GM18907 (cell line): ENCODE measurements at regions not wholly inside any gene's neighbourhood (a gene's known extent, or its start where the extent isn't known, plus 50 kb on each side); places are given as distances from the start of the nearest gene placed in this dataset.
A peak's percentile ranks its signal among the peaks of the same experiment; 100 is the strongest.
"Not testable (repeated sequence)": the region's sequence is repeated elsewhere in the genome, so short reads cannot be mapped to it uniquely, and the experiment has no call there.

Experiments
- ATAC-seq: cut with Tn5 transposase; IDR thresholded peaks from one replicate; pipeline ENCODE4 v1.9.1; 2021; ENCODE audit warnings: mild to moderate bottlenecking, moderate library complexity; ENCODE audit not compliant: unreplicated experiment

GRCh38 chr1:218494449-218494852 lies 149.3 kb downstream of the TGFB2 start:
- ATAC-seq = no peak

DNA sequence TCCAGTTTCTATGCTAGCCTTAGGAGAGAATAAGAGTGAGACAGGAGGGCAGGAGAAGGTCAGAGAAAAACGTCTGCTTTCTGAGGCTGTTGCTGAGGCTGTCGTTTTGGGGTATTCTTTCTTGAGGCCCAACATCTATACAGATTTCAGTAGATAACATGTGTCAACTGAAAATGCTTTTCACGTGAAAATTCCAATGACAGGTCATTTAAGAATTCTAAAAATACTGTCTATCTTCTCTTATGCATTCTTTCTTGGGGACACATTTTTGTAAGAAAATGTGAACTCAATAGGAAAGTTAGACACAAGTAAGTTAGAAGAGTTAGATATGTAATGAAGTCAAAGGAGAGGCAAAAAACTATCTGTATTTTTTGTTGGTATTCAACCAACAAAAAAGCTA lies 150.8 kb downstream of the TGFB2 start:
- no peak for ATAC-seq

DNA sequence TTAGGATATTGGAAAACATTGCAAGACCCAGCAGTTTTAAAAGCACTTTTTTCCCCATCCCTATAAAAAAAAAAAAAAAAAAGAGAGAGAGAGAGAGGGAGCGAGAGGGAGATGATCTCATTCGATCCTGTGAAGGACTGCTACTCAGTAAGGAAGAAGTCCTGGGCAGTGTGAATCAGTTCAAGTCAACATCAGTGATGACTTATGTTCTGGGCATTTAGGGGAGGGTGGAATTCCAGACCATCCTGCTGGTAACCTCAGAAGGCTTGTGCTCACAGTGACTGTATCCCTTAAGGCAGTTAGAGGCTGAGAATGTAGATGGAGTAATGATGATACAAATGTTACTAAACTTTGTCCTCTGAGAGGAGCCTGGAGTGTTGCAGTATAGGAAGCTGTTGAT lies 151.4 kb downstream of the TGFB2 start:
- no peak for ATAC-seq

GRCh38 chr1:218498056-218498938 lies 153.2 kb downstream of the TGFB2 start:
- ATAC-seq = no peak

DNA sequence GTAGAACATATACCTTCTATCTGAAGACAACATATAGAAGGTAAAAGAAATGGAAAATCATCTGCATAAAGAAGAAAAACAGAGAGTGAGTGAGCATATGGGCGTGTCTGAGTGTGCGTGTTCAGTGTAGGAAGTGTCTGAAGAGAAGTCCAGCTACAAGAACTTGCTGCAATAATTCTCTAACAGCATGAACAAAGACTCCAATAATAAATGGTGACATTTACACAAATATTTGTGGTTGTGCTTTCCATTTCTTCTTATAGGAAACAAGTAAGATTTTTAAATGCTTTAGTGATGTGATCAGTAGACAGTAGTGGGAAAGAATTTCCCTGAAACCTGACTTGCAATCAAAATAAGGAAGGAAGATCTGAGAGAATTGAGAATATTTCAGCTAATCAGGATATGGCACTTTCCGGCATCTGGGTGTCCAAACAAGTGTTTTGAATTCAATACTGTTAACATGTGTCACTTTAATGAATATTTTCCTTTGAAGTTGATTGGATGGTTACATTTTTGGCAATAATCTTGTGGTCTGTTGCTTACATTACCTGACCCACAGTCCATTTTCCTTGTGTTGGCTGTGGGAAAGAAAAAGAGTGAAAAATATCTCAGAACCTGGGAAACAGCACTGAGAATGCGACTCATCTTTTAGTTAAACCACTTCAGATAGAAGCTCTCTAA lies 154.0 kb downstream of the TGFB2 start:
- no peak for ATAC-seq

DNA sequence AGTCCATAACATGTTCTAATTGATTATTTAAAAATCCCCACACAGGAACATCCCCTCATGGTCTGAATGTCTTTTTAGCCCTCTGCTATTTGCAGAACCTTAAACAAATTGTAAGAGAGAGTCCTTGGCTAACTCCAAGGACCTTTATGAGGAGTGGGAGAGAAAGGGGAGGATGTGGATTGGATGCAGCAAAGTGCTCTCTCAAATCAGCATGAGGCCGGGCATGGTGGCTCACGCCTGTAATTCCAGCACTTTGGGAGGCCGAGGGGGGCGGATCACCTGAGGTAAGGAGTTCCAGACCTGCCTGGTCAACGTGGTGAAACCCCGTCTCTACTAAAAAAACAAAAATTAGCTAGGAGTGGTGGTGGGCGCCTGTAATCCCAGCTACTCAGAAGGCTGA lies 154.8 kb downstream of the TGFB2 start:
- ATAC-seq = no peak

- ATAC-seq = no peak
Observed at GRCh38 chr1:218501161-218501560, 156.0 kb downstream of the TGFB2 start.

DNA sequence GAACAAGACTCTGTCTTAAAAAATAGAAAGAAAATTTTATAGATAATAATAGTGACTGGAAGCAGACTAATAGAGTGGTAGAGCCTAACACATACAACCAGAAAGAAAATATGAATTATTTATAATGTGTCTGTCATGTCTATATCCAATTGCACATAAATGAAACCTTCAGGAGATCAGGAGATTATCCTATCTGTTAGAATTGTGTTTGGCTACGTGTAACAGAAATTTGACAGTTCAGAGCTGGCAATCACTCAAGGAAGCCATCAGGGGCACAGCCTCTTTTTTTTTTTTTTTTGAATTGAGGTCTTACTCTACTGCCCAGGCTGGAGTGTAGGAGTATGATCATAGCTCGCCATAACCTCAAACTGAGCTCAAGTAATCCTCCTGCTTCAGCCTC lies 157.2 kb downstream of the TGFB2 start:
- no peak for ATAC-seq

DNA sequence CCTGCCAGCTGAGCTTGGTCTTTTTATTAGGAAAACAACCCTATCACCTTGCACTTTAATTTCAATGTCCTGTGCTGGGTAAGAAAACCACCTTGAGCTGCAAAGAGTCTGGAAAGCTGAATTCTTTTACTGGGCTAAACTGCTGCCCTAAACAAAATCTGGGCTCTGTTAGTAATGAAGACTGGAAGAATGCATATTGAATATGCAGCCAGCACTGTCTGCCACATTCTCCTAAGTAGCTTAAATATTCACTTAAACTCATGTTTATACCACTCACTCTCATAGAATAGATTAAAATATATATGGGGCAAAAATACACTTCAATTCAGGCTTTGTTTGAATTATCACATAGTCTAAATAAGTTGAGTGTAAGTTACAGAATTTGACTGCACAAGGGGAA lies 158.0 kb downstream of the TGFB2 start:
- ATAC-seq = no peak

DNA sequence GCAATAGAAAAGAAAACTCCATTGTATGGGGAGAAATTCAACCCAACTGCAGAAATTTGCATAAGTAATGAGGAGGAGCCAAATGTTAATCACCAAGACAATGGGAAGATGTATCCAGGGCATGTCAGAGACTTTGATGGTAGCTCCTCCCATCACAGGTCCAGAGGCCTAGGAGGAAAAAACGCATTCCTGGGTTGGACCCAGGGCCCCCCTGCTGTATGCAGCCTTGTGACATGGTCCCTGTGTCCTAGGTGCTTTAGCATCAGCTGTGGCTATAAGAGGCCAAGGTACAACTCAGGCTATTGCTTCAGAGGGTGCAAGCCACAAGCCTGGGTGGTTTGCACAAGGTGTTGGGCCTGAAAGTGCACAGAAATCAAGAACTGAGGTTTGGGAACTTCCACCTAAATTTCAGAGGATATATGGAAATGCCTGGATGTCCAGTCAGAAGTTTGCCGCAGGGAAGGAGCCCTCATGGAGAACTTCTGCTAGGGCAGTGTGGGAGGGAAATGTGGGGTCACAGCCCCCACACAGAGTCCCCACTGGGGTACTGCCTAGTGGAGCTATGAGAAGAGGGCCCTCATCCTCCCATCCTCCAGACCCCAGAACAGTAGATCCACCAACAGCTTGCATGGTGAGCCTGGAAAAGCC lies 162.3 kb downstream of the TGFB2 start:
- ATAC-seq = no peak

DNA sequence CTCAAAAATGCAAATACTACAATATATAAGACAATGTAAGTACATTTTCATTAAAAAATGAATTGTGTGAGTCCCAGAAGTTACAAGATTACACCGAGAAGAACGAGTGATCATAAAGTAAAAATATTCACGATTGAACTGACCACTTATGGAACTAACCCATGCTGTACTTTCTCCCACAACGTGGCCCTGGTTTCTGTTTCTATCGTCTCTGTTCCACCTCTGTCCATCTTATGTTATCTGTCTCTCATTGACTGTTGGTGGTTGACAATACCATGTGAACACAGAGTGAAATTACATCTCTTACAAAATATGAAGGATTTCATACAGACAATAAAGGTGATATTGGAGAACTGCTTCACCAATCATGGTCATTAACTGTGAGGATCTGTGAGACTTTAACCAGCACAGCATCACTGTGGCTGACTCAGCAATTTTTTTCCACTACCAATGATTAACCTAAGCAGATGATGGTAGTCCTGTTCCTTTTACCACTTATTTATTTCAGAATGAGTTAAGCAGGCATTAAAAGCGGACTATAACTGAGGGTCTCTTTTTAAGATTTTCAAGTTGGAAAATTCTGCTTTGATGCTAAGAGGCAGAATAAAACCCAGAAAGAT lies 165.1 kb downstream of the TGFB2 start:
- ATAC-seq = peak; percentile 83

GRCh38 chr1:218513328-218513727 lies 168.2 kb downstream of the TGFB2 start:
- no peak for ATAC-seq

- ATAC-seq = no peak
Observed at GRCh38 chr1:218514689-218515088, 169.6 kb downstream of the TGFB2 start.

GRCh38 chr1:218516526-218516925 lies 171.4 kb downstream of the TGFB2 start:
- no peak for ATAC-seq

GRCh38 chr1:218517459-218517858 lies 172.3 kb downstream of the TGFB2 start:
- ATAC-seq = no peak

GRCh38 chr1:218518216-218518740 lies 173.1 kb downstream of the TGFB2 start:
- ATAC-seq = no peak

- ATAC-seq = not testable (repeated sequence)
Observed at GRCh38 chr1:218520646-218521045, 175.5 kb downstream of the TGFB2 start.

DNA sequence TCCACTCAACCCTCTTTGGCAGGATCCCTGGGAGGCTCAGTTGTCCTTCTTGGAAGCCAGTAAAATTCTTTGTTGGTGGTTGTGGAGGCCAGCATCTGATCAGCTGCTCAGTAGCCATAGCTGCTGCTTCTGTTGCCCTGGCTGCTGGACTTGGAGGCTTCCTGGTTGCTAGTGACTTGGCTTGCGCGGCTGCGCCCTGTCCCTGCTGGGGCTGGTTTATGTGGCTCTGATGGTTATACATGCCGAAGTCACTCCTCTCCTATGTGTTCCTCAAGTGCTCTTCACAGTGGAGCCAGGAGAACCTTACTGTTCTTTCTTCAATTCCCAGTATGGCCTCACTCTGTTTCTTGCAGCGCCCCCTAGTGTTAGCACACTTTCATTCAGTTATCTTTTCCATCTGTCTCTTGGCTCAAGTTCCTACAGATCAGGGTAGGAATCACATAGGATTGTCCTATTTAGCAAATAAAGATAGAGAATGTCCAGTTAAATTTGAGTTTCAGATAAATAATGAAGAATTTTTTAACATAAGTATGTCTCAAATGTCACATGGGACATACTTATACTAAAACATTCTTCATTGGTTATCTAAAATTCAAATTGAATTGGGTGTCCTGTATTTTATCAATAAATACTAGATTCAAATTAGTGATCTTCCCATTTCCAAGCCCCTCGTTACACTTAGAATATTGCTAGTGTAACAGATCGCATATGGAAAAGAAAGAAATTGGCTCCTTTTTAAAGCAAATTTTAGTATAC lies 176.5 kb downstream of the TGFB2 start:
- ATAC-seq = peak; percentile 71

- ATAC-seq = no peak
Observed at GRCh38 chr1:218524526-218524925, 179.4 kb downstream of the TGFB2 start.

DNA sequence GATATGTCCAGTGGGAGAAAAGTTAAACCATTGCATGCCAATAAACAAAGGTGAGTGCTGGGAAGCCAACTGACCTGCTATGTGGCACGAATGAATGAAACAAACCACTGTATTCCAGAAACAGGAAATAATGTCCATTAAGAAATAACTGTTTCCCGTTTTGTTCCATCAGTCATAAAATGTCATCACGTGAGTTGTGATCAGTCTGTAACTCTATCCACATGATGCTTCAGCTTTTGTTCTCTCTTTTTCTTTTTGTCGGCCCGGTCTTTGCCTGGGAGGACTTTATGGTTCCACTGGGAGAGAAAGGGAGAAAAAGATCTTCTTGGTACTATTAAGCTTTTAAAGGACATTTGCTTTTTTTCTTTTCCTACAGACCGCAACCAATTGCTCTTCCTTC lies 179.9 kb downstream of the TGFB2 start:
- no peak for ATAC-seq
